ENCODE measurements at regions not wholly inside any gene's neighbourhood (a gene's known extent, or its start where the extent isn't known, plus 50 kb on each side); places are given as distances from the start of the nearest gene placed in this dataset.
"Not testable (repeated sequence)": the region's sequence is repeated elsewhere in the genome, so short reads cannot be mapped to it uniquely, and the experiment has no call there.

GRCh38 chr3:124133366-124133940, 141.5 kb upstream of the ROPN1 start:
- DNase-seq (ENCODE audit: low read depth in 1 of 2, low spot score in 1 of 2), result no peak

- no peak for DNase-seq (ENCODE audit: low read depth in 1 of 2, low spot score in 1 of 2)
Measured at GRCh38 chr3:124137216-124137615, 145.3 kb upstream of the ROPN1 start.

- DNase-seq (ENCODE audit: low read depth in 1 of 2, low spot score in 1 of 2), result no peak
Measured at GRCh38 chr3:124138148-124138547, 146.2 kb upstream of the ROPN1 start.

GRCh38 chr3:124140746-124141145, 148.8 kb upstream of the ROPN1 start:
- no peak for DNase-seq (ENCODE audit: low read depth in 1 of 2, low spot score in 1 of 2)

- no peak for DNase-seq (ENCODE audit: low read depth in 1 of 2, low spot score in 1 of 2)
Measured at GRCh38 chr3:124142389-124142970, 150.6 kb upstream of the ROPN1 start.

- DNase-seq (ENCODE audit: low read depth in 1 of 2, low spot score in 1 of 2), result no peak
Measured at GRCh38 chr3:124143047-124143446, 151.1 kb upstream of the ROPN1 start.

- no peak for DNase-seq (ENCODE audit: low read depth in 1 of 2, low spot score in 1 of 2)
Measured at GRCh38 chr3:124144035-124144814, 152.3 kb upstream of the ROPN1 start.

GRCh38 chr3:124147429-124147828, 155.5 kb upstream of the ROPN1 start:
- DNase-seq (ENCODE audit: low read depth in 1 of 2, low spot score in 1 of 2), result no peak

GRCh38 chr3:124147946-124148345, 156.0 kb upstream of the ROPN1 start:
- DNase-seq (ENCODE audit: low read depth in 1 of 2, low spot score in 1 of 2), result no peak

GRCh38 chr3:124149081-124149480, 157.2 kb upstream of the ROPN1 start:
- no peak for DNase-seq (ENCODE audit: low read depth in 1 of 2, low spot score in 1 of 2)

GRCh38 chr3:124149771-124150170, 157.8 kb upstream of the ROPN1 start:
- DNase-seq (ENCODE audit: low read depth in 1 of 2, low spot score in 1 of 2), result no peak

- not testable (repeated sequence) for DNase-seq (ENCODE audit: low read depth in 1 of 2, low spot score in 1 of 2)
Measured at GRCh38 chr3:124152891-124153290, 161.0 kb upstream of the ROPN1 start.

- no peak for DNase-seq (ENCODE audit: low read depth in 1 of 2, low spot score in 1 of 2)
Measured at GRCh38 chr3:124156866-124157712, 165.2 kb upstream of the ROPN1 start.

GRCh38 chr3:124157748-124158147, 165.8 kb upstream of the ROPN1 start:
- DNase-seq (ENCODE audit: low read depth in 1 of 2, low spot score in 1 of 2), result no peak

GRCh38 chr3:124158168-124158881, 166.4 kb upstream of the ROPN1 start:
- DNase-seq (ENCODE audit: low read depth in 1 of 2, low spot score in 1 of 2), result no peak

GRCh38 chr3:124161448-124161847, 169.5 kb upstream of the ROPN1 start:
- DNase-seq (ENCODE audit: low read depth in 1 of 2, low spot score in 1 of 2), result no peak

- DNase-seq (ENCODE audit: low read depth in 1 of 2, low spot score in 1 of 2), result no peak
Measured at GRCh38 chr3:124163689-124164088, 171.8 kb upstream of the ROPN1 start.

- no peak for DNase-seq (ENCODE audit: low read depth in 1 of 2, low spot score in 1 of 2)
Measured at GRCh38 chr3:124168271-124168670, 176.3 kb upstream of the ROPN1 start.

- DNase-seq (ENCODE audit: low read depth in 1 of 2, low spot score in 1 of 2), result no peak
Measured at GRCh38 chr3:124172283-124172682, 180.4 kb upstream of the ROPN1 start.

- DNase-seq (ENCODE audit: low read depth in 1 of 2, low spot score in 1 of 2), result no peak
Measured at GRCh38 chr3:124172816-124173215, 180.9 kb upstream of the ROPN1 start.

- no peak for DNase-seq (ENCODE audit: low read depth in 1 of 2, low spot score in 1 of 2)
Measured at GRCh38 chr3:124174476-124174875, 182.6 kb upstream of the ROPN1 start.

Data from activated T-helper 1 cell treated with anti-CD3 and anti-CD28 coated beads, Interleukin-2, amount 50 U/mL, for 16 hours (primary cell).